GM19324 (cell line): ENCODE measurements at regions not wholly inside any gene's neighbourhood (a gene's known extent, or its start where the extent isn't known, plus 50 kb on each side); places are given as distances from the start of the nearest gene placed in this dataset.

Experiments
- ATAC-seq: cut with Tn5 transposase; IDR thresholded peaks from one replicate; pipeline ENCODE4 v1.9.1; 2021; ENCODE audit warnings: mild to moderate bottlenecking, moderate library complexity; ENCODE audit not compliant: unreplicated experiment, low FRiP score

GRCh38 chr18:4858379-4859127 is 338.5 kb downstream of the AKAIN1 start:
- no peak for ATAC-seq

DNA sequence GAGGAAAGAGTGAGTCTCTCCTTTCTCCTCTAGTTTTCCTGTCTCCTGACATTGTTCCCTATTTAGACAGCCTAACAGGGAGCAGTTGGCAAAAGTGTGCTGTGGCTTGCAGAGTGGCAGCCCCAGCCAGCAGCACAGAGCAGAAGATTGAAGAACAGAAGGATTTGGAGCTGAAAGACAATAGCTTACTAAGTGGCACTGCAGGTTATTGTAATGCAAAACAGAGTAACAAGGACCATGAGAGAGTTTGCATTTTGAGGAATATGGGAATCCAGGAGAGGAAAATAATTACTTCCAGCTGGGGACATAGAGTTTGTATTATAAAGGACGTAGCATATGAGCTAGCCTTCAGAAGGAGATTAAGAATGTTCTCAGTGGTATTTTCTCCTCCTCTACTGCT is 342.4 kb downstream of the AKAIN1 start:
- no peak for ATAC-seq

GRCh38 chr18:4851301-4851976 is 345.6 kb downstream of the AKAIN1 start:
- ATAC-seq = no peak

GRCh38 chr18:4847056-4847455 is 350.0 kb downstream of the AKAIN1 start:
- no peak for ATAC-seq

DNA sequence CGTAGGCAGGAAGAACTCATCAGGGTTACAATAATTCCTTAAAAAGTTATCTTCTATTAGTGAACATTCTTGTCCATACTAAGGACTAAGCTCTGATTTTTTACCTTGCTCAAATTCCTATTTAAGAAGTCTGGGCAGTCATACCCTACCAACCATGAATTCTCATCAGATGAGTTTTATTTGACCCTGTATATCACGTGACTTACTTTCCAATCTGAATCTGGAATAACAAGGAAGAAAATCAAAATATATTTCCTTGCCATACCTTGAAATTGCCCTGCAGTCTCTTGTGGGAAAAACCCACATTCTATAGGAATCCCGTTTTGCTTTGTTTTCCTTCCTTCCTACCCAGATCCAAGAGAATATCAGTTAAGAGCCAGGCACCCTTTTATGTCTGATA is 352.7 kb downstream of the AKAIN1 start:
- ATAC-seq = no peak

- no peak for ATAC-seq
Observed at GRCh38 chr18:4843771-4844170, 353.3 kb downstream of the AKAIN1 start.

GRCh38 chr18:4842751-4843150 is 354.3 kb downstream of the AKAIN1 start:
- ATAC-seq = no peak

DNA sequence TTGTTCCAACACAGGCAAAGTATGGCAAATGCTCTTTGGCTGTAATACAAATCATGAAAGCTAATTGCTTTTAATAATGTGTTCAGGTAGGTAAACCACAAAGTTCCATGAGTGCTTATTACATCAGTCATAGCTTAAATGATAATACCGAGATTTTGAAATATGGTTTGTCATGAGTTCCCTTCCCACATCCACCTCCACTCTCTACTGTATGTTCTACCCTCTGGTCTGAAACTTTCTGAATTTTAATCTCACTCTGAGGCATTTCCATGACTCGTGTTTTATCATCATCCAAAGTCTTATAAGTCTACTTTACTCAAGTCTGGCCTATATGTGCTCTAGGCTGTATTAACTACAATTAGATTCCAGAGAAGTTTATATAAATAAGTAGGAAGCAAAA is 354.8 kb downstream of the AKAIN1 start:
- no peak for ATAC-seq

GRCh38 chr18:4839639-4840038 is 357.4 kb downstream of the AKAIN1 start:
- ATAC-seq = no peak

- ATAC-seq = no peak
Observed at GRCh38 chr18:4836141-4836540, 360.9 kb downstream of the AKAIN1 start.

DNA sequence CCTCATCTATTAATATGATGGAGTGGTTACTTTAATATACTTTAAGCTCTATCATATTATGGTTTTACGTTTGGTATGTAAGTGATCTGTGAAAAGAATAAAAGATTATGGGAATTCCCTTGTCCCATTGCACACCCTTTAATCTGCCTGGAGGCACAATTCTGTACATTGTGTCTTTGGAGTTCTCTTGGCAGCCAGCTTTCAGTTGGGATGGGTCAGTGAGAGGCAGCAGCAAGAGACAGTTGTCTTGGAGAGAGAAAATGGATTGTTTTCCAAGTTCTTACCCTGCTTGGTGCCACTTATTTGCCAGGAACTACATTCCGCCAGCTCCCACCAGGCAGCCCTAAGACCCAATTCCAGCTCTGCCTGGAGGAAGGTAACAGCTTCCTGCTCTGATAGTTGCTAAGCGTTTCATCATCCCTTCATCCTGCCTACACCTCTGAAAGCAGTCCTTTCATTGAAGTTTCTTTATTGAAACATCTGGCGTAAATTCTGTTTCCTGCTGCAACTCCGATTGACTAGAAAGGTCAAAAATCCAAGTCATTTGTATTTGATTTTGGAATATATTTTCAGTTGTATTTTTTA is 365.2 kb downstream of the AKAIN1 start:
- ATAC-seq = no peak

DNA sequence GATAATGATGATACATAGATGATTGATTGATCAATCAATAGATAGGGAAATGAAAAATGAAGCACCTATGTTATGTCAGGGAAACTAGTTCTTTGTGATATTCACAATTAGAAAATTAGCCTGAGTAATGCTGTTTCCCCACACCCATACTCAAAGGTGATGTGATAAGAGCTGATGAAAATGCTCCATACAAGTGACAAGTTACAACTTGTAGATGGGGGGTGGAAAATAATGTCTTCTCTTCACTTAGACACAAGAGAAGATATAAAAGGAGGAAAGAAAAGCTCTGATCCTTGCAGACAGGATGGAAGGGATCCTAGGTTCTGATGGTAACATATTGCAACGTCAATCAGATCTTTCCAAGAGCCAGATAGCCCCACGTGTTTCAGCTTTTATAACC is 365.9 kb downstream of the AKAIN1 start:
- no peak for ATAC-seq

DNA sequence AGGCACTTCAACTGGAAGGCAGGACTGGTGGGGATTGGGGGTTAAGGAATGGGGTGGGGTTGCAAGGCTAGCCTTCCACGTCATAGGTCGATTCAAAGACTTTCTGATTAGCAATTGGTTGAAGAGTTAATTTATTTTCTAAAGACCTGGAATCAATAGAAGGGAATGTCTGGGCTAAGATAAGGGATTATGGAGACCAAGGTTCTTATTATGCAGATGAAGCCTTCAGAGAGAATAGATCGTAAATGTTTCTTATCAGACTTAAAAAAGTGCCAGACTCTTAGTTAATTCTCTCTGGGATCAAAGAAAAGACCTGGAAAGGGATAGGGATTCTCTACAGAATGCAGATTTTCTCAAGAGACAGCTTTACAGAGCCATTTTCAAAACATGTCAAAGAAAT is 368.0 kb upstream of the DLGAP1 start:
- no peak for ATAC-seq

GRCh38 chr18:4821801-4822200 is 366.7 kb upstream of the DLGAP1 start:
- no peak for ATAC-seq

DNA sequence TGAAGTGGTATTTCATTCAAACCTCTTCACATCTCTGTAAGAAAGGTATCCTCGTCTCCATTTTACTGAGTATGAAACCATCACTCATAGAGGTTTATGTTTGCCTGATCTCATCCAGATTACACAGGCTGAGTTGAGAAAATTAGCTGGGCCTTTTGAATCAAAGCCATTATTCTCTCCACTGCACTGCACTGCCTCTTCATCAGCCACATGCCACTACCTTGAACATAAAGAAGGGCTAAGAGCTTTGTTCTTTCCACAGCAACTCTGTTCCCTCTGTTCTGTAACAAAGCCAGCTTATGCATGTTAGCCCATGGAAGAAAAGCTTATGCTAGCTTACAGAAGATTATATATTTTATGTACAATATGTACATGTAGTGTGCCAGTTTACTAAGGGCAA is 362.6 kb upstream of the DLGAP1 start:
- ATAC-seq = no peak

GRCh38 chr18:4813708-4814107 is 358.6 kb upstream of the DLGAP1 start:
- ATAC-seq = no peak

DNA sequence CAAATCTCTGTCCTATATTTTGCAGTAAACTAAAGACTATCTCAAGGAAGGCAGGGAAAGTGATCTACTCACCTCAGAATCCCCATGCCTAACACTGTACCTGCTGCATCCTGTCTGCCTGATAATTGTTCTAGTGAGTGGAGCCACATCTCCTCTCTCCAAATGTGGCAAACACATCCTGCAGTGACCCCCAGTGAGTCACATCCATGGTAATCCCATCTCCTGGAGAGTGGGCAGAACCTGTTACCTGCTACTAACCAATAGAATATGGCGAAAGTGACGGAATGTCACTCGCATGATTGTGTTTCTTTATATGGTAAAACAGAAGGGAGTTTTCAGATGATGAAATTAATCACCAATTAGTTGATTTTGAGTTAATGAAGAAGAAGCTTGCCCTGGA is 353.8 kb upstream of the DLGAP1 start:
- no peak for ATAC-seq

- no peak for ATAC-seq
Observed at GRCh38 chr18:4807604-4808293, 352.6 kb upstream of the DLGAP1 start.

DNA sequence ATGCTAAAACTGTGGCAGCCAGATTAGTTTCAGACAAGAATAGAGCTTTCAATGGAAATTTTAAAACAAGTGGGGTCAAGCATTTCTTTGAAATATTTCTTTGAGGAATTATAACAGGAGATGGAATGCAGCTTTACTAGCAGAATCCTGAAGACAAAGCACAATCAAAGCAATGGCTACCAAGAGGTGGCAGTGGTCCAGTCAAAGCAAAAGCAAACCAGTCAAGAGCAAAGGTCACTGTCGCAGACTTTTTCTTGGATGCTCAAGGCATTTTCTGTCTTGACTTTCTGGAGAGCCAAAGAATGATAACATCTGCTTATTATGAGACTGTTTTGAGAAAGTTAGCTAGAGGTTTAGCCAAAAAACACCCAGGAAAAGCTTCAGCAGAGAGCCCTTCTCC is 351.2 kb upstream of the DLGAP1 start:
- no peak for ATAC-seq

GRCh38 chr18:4802296-4802695 is 347.2 kb upstream of the DLGAP1 start:
- no peak for ATAC-seq

GRCh38 chr18:4801151-4801550 is 346.0 kb upstream of the DLGAP1 start:
- ATAC-seq = no peak
